Endometrial microvascular endothelial cells (primary cell): ENCODE measurements at regions not wholly inside any gene's neighbourhood (a gene's known extent, or its start where the extent isn't known, plus 50 kb on each side); places are given as distances from the start of the nearest gene placed in this dataset.
"Not testable (repeated sequence)": the region's sequence is repeated elsewhere in the genome, so short reads cannot be mapped to it uniquely, and the experiment has no call there.

Experiments
- in situ Hi-C: cut with HindIII; loops from 2 replicates; pipeline ENCODE4 v1.10.0; 2017; ENCODE audit warnings: low sequenced_read_pairs, low pct_unique_long_range_greater_than_20kb; ENCODE audit errors: inconsistent ontology term

- in situ Hi-C loops, result no loop called here
These were observed 125.5 kb downstream of the DIRAS2 start for GRCh38 chr9:90517103-90517502.

DNA sequence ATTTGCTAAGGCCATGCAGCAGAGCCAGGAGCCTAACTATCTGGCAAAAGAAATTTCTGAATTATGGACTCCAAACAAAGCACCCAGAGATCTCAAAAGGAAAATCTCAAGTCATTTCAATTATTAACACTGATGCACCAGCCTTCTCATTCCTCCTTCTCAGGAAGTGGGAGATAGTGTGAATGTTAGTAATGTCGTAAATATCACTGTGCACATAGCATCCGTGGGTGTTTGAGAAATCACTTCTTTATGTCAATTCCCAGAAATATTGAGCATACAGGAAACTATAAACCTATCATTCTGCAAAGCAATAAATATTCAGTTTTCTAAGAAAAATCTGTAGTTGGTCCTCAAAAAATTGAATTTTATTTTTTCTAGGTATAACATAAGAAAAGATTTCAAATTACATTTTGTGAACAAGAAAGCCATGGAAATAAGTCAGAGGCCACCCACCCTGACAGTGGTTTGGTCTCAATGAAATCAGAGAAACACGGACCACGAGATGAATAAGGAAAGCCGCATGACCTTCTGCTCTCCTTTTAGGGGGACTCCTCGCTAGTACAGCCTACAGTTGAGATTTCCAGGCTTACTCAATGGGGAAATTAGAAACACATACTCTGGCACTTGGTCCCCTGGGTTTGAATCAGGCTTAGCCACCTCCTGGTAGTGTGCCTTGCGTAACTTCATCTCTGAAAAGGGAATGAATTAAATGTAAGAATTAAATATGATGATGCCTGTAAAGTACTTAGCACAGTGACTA, 120.6 kb downstream of the DIRAS2 start:
- in situ Hi-C loops, result no loop called here

- in situ Hi-C loops, result no loop called here
These were observed 118.7 kb downstream of the DIRAS2 start for GRCh38 chr9:90523958-90524357.

DNA sequence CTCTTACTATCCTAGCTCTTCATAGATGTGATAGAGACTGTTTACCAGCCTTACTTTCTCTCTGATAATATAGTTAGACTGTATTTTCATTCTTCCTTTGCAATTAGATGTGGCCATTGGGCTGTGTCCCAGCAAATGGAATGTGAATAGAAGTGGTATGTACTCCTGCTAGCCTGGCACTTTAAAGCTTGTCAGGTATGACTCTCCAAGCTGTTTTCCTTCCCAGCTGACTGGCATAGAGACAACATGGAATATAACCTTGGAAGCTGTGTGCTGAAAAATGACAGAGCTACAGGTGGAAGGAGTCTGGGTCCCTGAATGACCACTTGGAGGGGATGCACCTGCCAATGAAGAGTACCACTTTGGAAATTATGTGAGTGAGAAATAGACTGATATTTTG, 116.2 kb downstream of the DIRAS2 start:
- in situ Hi-C loops, result no loop called here

- in situ Hi-C loops, result not testable (repeated sequence)
These were observed 106.5 kb downstream of the DIRAS2 start for GRCh38 chr9:90536094-90536493.

GRCh38 chr9:90538566-90538965, 104.1 kb downstream of the DIRAS2 start:
- in situ Hi-C loops, result no loop called here

- in situ Hi-C loops, result no loop called here
These were observed 103.3 kb downstream of the DIRAS2 start for GRCh38 chr9:90539286-90539685.

DNA sequence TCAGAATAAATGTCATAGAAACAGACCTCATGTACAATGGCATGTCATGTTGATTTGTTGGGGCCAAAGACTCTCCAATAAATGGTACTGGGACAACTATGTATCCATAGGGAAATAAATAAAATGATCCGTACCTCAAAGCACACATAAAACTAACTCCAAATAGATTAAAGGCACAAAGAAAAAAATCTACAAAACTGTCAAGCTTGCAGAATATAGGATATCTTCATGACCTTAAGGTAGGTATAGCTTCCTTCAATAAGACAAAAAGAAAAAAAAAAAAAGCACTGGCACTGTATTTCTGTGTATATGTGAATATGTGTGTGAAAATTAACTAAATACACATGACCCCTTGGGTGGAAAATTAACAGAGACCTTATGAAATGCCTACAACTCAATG, 101.9 kb downstream of the DIRAS2 start:
- in situ Hi-C loops, result no loop called here

GRCh38 chr9:90544488-90544887, 98.1 kb downstream of the DIRAS2 start:
- in situ Hi-C loops, result no loop called here

DNA sequence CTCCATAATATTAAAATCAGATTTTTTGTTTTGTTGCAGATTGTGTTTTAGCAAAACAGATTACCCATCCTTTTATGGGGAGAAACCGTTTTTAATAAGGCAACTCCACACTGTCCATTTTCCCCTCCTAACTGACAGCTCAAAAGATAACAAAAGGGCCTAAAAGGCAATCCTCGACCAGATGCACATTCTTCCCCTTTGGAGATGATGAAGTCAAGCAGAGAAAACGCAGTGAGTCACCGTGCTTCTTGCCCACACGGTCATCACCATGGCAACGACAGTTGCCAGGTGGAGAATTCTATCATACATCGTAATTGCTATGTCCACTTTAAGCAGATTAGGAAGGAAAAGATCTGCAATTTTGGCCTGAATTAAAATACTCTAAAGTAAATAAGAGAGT, 96.4 kb downstream of the DIRAS2 start:
- in situ Hi-C loops, result no loop called here

DNA sequence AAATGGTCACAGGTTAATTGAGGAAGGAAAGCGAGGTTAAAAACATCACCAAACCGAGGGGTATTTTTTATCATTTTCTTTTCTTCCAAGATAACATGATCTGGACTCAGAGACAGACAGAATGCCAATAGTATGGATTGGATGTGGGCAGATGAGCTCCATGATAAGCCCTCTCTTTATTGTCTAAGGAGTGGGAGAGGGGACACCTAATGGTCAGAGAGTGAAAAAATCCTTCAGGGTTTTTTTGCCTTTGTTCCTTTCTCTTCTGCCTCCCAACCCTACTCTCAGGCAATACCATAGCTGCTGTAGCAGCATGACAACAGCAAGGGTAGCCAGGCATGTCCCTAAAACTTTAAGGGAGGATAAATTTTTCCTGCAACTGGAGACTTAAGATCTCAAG, 94.7 kb downstream of the DIRAS2 start:
- in situ Hi-C loops, result no loop called here

DNA sequence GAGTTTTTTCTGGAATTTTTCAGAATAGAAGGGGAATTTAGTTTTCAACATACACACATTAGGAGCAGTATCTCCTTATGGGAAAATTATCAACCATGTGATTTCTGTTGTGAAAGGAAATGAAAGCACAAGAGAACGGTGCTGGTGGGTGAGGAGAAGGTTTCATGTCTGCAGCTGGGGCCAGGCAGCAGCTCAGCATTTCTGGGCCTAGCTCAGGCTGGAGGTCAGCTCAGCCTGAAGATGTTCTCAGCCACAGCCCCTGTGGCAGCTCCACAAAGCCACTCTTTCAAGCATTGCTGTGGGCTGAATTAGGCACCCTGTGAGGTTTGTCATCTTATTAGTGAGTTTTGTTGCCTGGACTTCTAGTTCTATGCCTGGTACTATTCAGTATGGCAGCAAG, 90.3 kb downstream of the DIRAS2 start:
- in situ Hi-C loops, result no loop called here

DNA sequence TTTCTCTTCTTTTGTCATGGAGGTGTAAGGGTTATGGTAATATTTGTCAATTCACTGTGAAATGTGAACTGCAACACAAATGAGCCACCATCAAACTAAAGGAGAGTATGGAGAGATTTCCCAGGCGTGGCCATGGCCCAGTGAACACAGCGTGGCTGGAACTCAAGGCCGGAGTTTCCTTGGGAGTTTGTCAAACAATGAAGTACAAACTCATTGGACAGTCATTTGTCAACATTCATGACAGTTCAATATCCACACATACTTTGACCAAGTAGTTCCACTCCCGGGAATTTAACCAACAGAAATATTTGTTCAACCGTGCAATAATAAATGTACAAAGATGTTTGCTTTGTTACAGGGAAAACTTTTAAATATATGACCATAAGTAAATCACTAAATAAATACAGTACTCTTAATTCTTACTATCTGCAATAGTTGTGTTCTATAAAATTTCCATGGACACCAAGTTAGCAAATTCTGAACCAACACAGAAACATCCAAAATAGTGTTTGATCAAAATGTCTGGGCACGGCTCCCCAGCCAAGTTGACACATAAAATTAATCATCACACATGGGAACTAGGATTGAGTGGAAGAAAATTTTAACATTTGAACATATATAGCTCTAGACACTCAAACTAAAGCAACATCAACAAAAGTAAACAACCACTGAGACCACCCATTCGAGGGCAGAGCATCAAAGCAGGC, 87.1 kb downstream of the DIRAS2 start:
- in situ Hi-C loops, result no loop called here

DNA sequence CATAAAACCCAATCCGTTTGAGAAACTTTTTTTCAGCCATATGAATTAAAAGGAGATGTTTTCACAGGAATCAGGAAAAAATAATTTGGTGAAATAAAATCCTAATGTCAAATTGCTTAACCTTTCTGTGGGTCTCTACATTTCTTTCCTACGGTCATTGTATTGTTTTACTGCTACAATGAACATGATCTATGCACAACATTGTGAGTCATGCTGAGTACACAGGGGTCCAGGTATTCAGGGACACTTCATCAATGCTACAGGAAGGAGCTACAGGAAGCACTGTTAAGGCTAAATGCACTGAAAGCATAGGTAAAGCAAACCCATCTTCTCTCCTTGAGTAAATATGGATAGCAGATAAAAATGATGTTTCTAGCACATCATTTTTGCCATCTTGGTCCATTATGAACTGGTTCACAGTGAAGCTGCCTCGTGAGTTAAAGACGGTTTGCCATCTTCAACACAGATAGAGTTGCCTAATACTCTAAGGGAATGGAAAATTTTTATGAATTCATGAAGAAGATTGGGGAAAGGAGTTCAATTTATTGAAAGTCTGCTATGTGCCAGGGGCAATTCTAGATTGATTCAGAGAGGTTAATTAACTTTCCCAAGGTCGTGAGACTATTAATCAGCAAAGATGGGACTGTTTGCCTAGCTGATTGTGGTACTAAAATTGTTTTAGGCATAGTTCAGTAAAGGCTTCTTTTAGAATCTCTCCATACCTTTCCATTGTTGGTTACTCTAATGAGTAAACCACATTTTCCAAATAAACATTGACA, 85.5 kb downstream of the DIRAS2 start:
- in situ Hi-C loops, result no loop called here

GRCh38 chr9:90559075-90560073, 83.2 kb downstream of the DIRAS2 start:
- in situ Hi-C loops, result no loop called here
